Adrenal gland (tissue), 9 donors: ENCODE measurements at regions not wholly inside any gene's neighbourhood (a gene's known extent, or its start where the extent isn't known, plus 50 kb on each side); places are given as distances from the start of the nearest gene placed in this dataset.

ENCODE experiments used
- DNase-seq, 7 donors: peaks; one replicate each; pipeline ENCODE4 v3.0.0-alpha.2; 2019 to 2020
- H3K27ac ChIP-seq, 5 donors: fragments of 200-600 bp; sonication (generic) in 4 of 5; 1 replicate in 3 of 5; 2 replicates in 2 of 5; pipeline versions ENCODE4 v1.5.1 to v1.8.0; 2016 to 2020; ENCODE audit warnings: mild to moderate bottlenecking in 1 of 5
- H3K27me3 ChIP-seq: fragments of 200-600 bp; 2 replicates; pipeline ENCODE4 v1.8.0; 2021
- H3K36me3 ChIP-seq, 2 donors: fragments of 200-600 bp; replicated peaks in 1 of 2; 1 replicate in 1 of 2; 2 replicates in 1 of 2; pipeline versions ENCODE4 v1.5.1 to v1.8.0; 2018 to 2022
- H3K4me1 ChIP-seq, 2 donors: fragments of 200-600 bp; replicated peaks in 1 of 2; 1 replicate in 1 of 2; 2 replicates in 1 of 2; pipeline versions ENCODE4 v1.5.1 to v1.8.0; 2018 to 2021
- H3K4me3 ChIP-seq, 4 donors: fragments of 200-600 bp; sonication (generic) in 3 of 4; one replicate each; pipeline ENCODE4 v1.5.1; 2016 to 2018
- H3K9me3 ChIP-seq, 3 donors: fragments of 200-600 bp; sonication (generic) in 1 of 3; replicated peaks in 1 of 3; 1 replicate in 2 of 3; 2 replicates in 1 of 3; pipeline versions ENCODE4 v1.5.1 to v1.8.0; 2016 to 2021
- POLR2A ChIP-seq, 2 donors: fragments of 450-650 bp; IDR thresholded peaks; one replicate each; pipeline ENCODE4 v1.6.1; 2017; ENCODE audit warnings: antibody characterized with exemption in 2 of 2, mild to moderate bottlenecking in 2 of 2, moderate library complexity in 1 of 2
- WGBS, 4 donors: extraction: QIAGEN DNeasy Blood & Tissue Kit in 2 of 4; methylation state at CpG; one replicate each; pipeline versions ENCODE4 v1.1.5 to v1.1.7; 2013 to 2017; 5-methylcytosine and 5-hydroxymethylcytosine counted together
- intact Hi-C, 2 donors: fragments of 100-400 bp; cut with DNase I; formaldehyde crosslinking; loops; one replicate each; pipeline versions ENCODE4 v1.14.1 to v1.15.0; 2022 to 2023
- TF ChIP-seq, protein P1 (sequence below), 6 experiments: fragments of 450-650 bp in 4 of 6; fragments of 200-600 bp in 2 of 6; sonication (generic) in 1 of 6; IDR thresholded peaks; 1 replicate in 5 of 6; 2 replicates in 1 of 6; pipeline versions ENCODE4 v1.5.1 to v1.8.0; 2016 to 2021; ENCODE audit warnings: antibody characterized with exemption in 6 of 6, mild to moderate bottlenecking in 2 of 6, moderate library complexity in 1 of 6
- donor health status: healthy with polysubstance abuse.
- donor health status: Bipolar disorder and iron deficiency.
- donor health status: DM: yes; HTN: yes; CAD: no.
- donor health status: DM: no; HTN: no; CAD: no.
- donor health status: DM: no; HTN: no; CAD: no.

DNA sequence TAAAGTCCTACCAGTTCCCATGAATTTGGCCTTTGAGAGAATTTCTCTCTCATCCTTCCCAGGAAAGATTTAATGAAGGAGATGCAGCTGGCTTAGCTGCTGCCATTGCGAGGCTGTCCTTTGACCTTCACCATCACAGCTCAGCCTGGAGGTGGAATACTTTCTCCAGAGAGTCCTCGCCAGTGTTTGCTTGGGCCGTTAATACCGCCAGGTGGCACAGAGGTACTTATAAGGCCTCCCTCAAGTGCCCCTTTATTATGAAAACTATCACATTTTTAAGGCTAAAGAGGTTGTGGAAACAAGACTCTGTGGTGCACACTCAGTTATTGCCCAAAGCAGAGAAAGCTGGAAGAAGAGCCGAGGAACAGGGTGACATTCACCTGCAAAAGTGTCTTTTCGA lies 330.6 kb downstream of the CCSER2 start:
- Histone ChIP-seq H3K4me3 (no peak overlapping the region), H3K36me3 (no peaks in the 10 kb centered on the region), H3K27me3 (no peaks in the 10 kb centered on the region), H3K9me3 (no peaks in the 10 kb centered on the region), H3K4me1 (no peaks in the 10 kb centered on the region), H3K27ac (no peak overlapping the region)
- TF ChIP-seq, protein P1, sequence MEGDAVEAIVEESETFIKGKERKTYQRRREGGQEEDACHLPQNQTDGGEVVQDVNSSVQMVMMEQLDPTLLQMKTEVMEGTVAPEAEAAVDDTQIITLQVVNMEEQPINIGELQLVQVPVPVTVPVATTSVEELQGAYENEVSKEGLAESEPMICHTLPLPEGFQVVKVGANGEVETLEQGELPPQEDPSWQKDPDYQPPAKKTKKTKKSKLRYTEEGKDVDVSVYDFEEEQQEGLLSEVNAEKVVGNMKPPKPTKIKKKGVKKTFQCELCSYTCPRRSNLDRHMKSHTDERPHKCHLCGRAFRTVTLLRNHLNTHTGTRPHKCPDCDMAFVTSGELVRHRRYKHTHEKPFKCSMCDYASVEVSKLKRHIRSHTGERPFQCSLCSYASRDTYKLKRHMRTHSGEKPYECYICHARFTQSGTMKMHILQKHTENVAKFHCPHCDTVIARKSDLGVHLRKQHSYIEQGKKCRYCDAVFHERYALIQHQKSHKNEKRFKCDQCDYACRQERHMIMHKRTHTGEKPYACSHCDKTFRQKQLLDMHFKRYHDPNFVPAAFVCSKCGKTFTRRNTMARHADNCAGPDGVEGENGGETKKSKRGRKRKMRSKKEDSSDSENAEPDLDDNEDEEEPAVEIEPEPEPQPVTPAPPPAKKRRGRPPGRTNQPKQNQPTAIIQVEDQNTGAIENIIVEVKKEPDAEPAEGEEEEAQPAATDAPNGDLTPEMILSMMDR (IDR thresholded peaks at IDR 0.05), result no peak
- TF ChIP-seq POLR2A (IDR thresholded peaks at IDR 0.05), result no peak
- WGBS, 4 donors, result 80 to 85% (median 83%) methylated on average over 6 of the region's 6 CpGs
- intact Hi-C loops, result no loop called here
- DNase-seq, result no peak

DNA sequence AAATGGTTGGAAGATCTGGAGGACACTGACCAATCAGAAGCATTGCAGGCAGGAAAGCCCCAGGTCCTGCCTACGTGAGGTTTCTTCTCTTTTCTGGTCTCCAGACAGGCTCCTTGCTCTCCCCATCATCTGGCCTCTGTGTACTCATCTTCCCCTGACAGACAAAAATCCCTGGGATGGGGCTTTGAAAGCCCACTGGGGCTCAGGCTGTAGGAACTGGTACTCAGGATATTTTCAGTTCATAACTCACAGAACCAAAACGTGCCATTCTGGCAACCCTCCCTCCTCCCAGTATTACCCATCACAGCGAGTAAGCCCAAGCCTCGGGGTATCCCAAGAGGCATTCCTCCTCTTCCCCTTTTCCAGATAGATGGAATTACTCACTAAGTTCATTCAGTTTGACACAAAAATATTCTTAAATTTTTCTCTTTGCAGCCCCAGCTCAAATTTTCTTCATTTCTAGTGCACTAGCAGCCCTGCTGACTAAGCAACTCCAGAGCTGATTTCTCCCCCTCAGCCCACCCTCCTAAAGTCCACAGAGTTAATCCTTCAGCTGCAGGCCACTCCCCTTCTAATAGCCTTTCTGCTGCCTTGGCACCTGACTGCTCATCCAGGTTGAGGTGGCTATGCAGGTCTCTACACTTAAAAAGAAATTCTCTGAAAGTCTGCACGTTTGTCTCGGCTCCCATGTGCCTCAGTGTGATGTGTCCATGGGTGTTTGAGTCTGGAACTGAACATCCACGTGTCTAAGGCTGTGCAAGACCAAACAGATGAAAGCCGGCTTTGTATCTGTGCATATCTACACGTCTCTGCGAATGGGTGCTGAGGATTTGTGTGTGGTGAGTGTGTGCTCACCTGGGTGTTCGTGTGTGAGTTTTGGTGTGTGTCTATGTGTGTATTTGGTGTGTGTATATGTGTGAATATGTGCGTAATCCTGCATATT lies 331.4 kb downstream of the CCSER2 start:
- no peaks in the 10 kb centered on the region for H3K27me3 ChIP-seq
- no peaks in the 10 kb centered on the region for H3K4me1 ChIP-seq
- intact Hi-C loops, result no loop called here
- H3K36me3 ChIP-seq, result no peaks in the 10 kb centered on the region
- TF ChIP-seq POLR2A (IDR thresholded peaks at IDR 0.05), result no peak
- TF ChIP-seq, protein P1 (IDR thresholded peaks at IDR 0.05), result no peak
- H3K27ac ChIP-seq, result no peak overlapping the region
- no peak for DNase-seq
- no peaks in the 10 kb centered on the region for H3K9me3 ChIP-seq
- WGBS, 4 donors, result 65 to 80% (median 75%) methylated on average over 12 of the region's 12 CpGs
- H3K4me3 ChIP-seq, result no peak overlapping the region

DNA sequence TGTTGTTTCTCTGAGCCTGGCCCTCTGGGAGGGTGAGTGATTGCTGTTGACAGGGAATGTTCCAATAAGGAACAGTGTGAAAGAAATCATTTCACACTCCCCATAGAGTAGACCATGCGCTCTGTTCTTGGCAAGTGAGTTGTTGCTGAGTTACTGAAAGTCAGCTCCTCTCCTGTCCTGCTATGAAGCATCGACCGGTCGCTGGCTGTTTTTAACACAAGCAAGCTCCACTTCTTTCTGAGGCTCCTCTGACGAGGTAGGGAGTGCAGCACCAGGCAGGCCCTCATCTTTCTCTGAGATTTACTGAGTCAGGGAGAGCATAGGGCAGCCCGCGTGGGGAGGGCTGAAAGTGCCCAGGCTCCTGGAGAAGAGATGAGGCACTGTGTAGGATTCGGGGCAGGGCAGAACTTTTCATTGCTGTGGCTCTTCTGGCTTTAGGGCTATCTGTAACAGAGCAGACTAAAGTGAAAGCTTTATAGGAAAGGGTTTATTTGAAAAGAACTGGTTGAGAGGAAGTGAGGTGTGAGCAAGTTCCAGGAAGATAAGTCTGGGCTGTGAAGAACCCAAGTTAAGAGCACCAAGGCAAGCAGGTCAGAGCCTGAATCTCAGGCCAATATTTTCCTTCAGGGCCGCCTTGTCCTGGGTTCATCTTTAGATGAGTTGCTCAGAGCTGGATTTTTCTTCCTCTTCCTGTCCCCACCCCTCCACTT lies 332.2 kb downstream of the CCSER2 start:
- Histone ChIP-seq H3K4me1 (no peaks in the 10 kb centered on the region), H3K36me3 (no peaks in the 10 kb centered on the region), H3K9me3 (no peaks in the 10 kb centered on the region), H3K27me3 (no peaks in the 10 kb centered on the region), H3K4me3 (no peak overlapping the region), H3K27ac (no peak overlapping the region)
- 61 to 72% (median 66%) methylated on average over 8 to 9 of the region's 9 CpGs for WGBS, 4 donors
- DNase-seq, result no peak
- intact Hi-C loops, result no loop called here
- no peak for TF ChIP-seq POLR2A (IDR thresholded peaks at IDR 0.05)
- TF ChIP-seq, protein P1 (IDR thresholded peaks at IDR 0.05), result no peak

DNA sequence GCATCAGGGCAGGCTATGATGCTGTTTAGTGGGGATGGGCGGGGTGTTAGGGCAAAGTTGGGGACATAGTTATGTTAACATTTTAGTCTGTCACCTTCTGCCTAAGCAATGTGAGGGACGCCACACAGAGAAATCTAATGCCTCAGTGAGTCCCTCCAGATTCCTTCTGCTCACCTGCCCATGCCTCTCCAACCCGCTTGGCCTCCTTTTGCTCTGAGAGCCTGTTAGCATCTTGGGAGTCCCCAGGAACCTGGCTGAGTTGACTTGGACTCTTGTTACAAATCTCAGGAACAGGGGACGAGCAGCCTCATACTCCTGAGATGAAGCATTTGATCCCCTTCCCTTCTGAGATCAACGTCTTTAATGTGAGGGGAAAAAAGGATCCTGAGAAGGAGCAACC lies 336.8 kb downstream of the CCSER2 start:
- no peak overlapping the region for H3K4me3 ChIP-seq
- H3K4me1 ChIP-seq, result no peaks in the 10 kb centered on the region
- no peak for DNase-seq
- H3K9me3 ChIP-seq, result no peaks in the 10 kb centered on the region
- intact Hi-C loops, result no loop called here
- H3K27me3 ChIP-seq, result no peaks in the 10 kb centered on the region
- H3K27ac ChIP-seq, result no peak overlapping the region
- TF ChIP-seq, protein P1 (IDR thresholded peaks at IDR 0.05), result no peak
- TF ChIP-seq POLR2A (IDR thresholded peaks at IDR 0.05), result no peak
- WGBS, 4 donors, result 80 to 84% (median 81%) methylated on average over 5 of the region's 5 CpGs
- no peaks in the 10 kb centered on the region for H3K36me3 ChIP-seq
